Effector memory CD8-positive, alpha-beta T cell (primary cell): ENCODE measurements at regions not wholly inside any gene's neighbourhood (a gene's known extent, or its start where the extent isn't known, plus 50 kb on each side); places are given as distances from the start of the nearest gene placed in this dataset.
"Not testable (repeated sequence)": the region's sequence is repeated elsewhere in the genome, so short reads cannot be mapped to it uniquely, and the experiment has no call there.

ENCODE experiments used
- ATAC-seq: fragments of 150-1000 bp; cut with Tn5 transposase; replicated peaks from 2 replicates; pipeline ENCODE4 v1.10.0; 2021; ENCODE audit warnings: mild to moderate bottlenecking, moderate library complexity
- DNase-seq, 3 experiments: peaks; one replicate each; pipeline ENCODE4 v3.0.0; 2021
- H3K27ac Mint-ChIP-seq, 2 donors: one replicate each; pipeline ENCODE4 v1.8.0; 2022; ENCODE audit warnings: mild to moderate bottlenecking in 2 of 2, mixed read lengths in 2 of 2, moderate library complexity in 2 of 2
- H3K27me3 Mint-ChIP-seq, 2 donors: one replicate each; pipeline ENCODE4 v1.8.0; 2022; ENCODE audit warnings: mixed read lengths in 2 of 2
- H3K36me3 Mint-ChIP-seq: one replicate; pipeline ENCODE4 v1.8.0; 2022; ENCODE audit warnings: mild to moderate bottlenecking, moderate library complexity, mixed read lengths; ENCODE audit not compliant: insufficient read depth
- H3K4me1 Mint-ChIP-seq, 2 donors: one replicate each; pipeline ENCODE4 v1.8.0; 2022; ENCODE audit warnings: low read depth in 2 of 2, mixed read lengths in 2 of 2
- H3K4me3 Mint-ChIP-seq, 2 donors: one replicate each; pipeline ENCODE4 v1.8.0; 2022; ENCODE audit warnings: mild to moderate bottlenecking in 2 of 2, mixed read lengths in 2 of 2, moderate library complexity in 2 of 2
- H3K9me3 Mint-ChIP-seq, 2 donors: one replicate each; pipeline ENCODE4 v1.8.0; 2022; ENCODE audit warnings: mixed read lengths in 2 of 2

DNA sequence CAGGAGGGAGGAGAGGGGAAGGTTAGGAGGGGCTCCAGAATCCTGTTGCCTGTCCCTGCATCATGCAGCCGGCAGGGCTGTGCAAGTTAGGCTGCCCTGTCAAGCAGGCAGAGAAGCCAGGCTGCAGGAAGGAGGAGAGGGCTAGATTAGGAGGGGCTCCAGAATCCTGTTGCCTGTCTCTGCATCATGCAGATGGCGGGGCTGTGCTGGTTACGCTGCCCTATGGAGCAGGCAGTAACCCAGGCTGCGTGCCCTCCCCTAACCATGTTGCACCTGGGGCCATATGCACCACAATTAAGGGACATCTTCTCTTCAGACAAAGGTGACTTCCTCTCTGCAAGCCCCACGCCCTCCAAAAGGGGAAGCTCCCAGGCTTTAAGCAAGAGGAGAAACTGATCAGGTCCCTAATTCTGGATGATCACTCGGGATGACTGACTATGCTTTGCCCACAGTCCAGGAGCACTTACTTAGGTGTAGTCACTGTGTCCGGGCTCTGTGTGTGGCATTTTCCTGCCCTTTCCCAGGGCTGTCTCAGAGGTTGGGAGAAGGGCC is 457.4 kb downstream of the SETD4 start:
- Mint-ChIP-seq H3K36me3 (no peaks in the 10 kb centered on the region), H3K27me3 (peaks cover 30 to 61% of the 10 kb centered on the region in 2 donors), H3K9me3 (no peaks in the 10 kb centered on the region), H3K4me3 (no peak overlapping the region), H3K27ac (no peak overlapping the region), H3K4me1 (no peaks in the 10 kb centered on the region)
- no peak for DNase-seq
- no peak for ATAC-seq

DNA sequence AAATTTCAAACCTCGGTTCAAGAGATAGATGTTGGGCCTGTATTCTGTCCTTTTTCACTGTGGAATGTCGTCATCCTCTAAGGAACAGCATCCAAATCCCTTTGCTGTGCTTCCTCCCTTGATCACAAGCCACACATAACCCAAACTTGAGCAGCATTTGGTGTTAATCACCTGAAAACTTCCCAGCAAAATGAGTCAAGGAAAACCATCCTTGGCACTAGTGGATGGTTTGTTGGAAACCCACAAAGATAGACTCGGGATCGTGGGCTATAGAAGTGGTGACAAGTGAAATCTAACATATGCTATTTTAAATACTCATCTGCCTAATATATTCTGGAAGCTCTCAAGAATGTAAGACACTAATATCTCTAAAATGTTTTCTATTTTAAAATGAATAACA is 459.1 kb downstream of the SETD4 start:
- no peaks in the 10 kb centered on the region for H3K36me3 Mint-ChIP-seq
- H3K4me1 Mint-ChIP-seq = no peaks in the 10 kb centered on the region
- H3K4me3 Mint-ChIP-seq = no peak overlapping the region
- no peak for DNase-seq
- ATAC-seq = no peak
- no peaks in the 10 kb centered on the region for H3K9me3 Mint-ChIP-seq
- no peak overlapping the region for H3K27ac Mint-ChIP-seq
- peaks cover 43 to 66% of the 10 kb centered on the region in 2 donors for H3K27me3 Mint-ChIP-seq

DNA sequence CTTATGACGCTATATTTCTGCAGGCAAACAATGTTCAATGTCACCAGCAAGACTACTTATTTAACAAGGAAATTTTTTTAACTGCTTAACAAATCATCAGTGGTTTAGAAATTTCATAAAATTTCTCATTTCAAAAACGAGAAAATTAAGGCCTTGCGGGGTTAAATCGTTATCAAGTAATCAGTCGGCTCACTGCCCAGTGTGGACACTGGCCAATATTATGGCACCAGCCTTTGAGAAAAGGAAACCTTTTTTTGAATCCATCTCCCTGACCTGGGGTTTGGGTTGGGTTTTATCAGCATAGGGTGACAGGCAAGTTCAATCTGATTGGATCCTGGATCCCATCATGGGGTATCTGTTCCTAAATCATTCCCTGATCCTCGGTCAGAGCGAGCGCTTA is 461.2 kb downstream of the SETD4 start:
- DNase-seq (no peak), ATAC-seq (no peak)
- H3K36me3 Mint-ChIP-seq = no peaks in the 10 kb centered on the region
- peaks cover 48 to 62% of the 10 kb centered on the region in 2 donors for H3K27me3 Mint-ChIP-seq
- H3K4me1 Mint-ChIP-seq = no peaks in the 10 kb centered on the region
- H3K9me3 Mint-ChIP-seq = no peaks in the 10 kb centered on the region
- no peak overlapping the region for H3K27ac Mint-ChIP-seq
- no peak overlapping the region for H3K4me3 Mint-ChIP-seq

DNA sequence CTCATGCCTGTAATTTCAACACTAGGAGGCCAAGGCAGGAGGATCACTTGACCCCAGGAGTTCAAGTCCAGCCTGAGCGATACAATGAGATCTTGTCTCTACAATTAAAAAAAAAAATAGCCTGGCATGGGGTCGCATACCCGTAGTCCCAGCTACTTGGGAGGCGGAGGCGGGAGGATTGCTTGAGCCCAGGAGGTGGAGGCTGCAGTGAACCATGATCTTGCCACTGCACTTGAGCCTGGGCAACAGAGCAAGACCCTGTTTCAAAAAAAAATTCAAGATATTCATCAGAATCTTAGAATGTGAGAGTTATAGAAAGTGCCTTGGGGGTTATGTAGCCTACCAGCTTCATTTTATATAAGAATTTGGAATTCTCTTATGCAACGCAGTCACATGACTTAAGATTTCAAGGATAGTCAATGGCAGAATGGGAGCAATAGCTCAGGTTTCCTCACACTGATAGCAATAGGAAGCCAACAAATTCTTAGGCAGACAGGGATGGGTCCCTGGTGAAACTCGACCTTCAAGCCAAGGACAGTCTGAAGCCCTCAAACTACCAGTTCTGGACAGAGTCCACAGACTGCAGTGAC is 462.5 kb downstream of the SETD4 start:
- H3K27me3 Mint-ChIP-seq = peaks cover 50 to 52% of the 10 kb centered on the region in 2 donors
- H3K9me3 Mint-ChIP-seq = no peaks in the 10 kb centered on the region
- DNase-seq (no peak), ATAC-seq (no peak)
- H3K4me3 Mint-ChIP-seq = no peak overlapping the region
- H3K27ac Mint-ChIP-seq = no peak overlapping the region
- H3K4me1 Mint-ChIP-seq = no peaks in the 10 kb centered on the region
- H3K36me3 Mint-ChIP-seq = no peaks in the 10 kb centered on the region

DNA sequence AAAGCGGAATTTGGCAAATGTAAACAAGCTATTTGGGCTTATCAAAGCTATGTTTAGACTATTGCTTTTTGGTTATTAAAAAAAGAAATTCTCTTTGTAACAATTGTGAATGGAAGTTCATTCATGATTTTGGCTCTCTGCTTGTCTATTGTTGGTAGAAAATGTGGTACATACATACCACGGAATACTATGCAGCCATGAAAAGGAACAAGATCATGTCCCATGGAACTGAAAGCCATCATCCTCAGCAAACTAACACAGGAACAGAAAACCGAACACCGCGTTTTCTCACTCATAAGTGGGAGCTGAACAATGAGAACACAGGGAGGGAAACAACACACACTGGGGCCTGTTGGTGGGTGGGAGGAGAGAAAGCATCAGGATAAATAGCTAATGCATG is 465.4 kb downstream of the SETD4 start:
- Mint-ChIP-seq H3K27me3 (peaks cover 46 to 49% of the 10 kb centered on the region in 2 donors), H3K4me3 (no peak overlapping the region)
- ATAC-seq = no peak

DNA sequence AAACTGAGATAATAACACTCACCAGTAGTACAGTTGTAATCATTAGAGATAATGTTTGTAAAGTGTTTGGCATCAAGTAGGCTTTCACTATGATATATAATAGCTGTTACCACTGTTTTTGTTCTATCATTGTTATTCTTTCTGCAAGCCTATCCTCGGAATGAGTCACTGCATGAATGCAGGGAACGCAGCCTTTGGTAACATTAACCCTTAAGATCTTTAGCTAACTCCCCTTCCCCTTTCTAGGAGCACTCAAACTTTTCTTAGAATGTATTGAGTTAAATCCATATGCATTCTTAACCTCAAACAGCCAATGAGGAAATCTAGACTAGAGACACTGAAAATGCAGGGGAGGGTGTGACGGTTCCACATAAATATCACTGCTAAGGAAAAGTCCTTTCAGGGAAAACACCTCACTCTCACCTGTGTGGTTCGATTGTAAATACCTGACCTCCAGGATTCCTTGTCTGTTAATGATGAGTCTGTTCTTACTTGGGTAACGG is 467.3 kb downstream of the SETD4 start:
- Mint-ChIP-seq H3K27me3 (peaks cover 45 to 55% of the 10 kb centered on the region in 2 donors), H3K27ac (no peak overlapping the region), H3K4me1 (no peaks in the 10 kb centered on the region), H3K9me3 (no peaks in the 10 kb centered on the region), H3K36me3 (no peaks in the 10 kb centered on the region), H3K4me3 (no peak overlapping the region)
- no peak for DNase-seq
- ATAC-seq = no peak

More for the DNA sequence above, 465.4 kb downstream of the SETD4 start:
- H3K4me1 Mint-ChIP-seq = no peaks in the 10 kb centered on the region
- H3K9me3 Mint-ChIP-seq = no peaks in the 10 kb centered on the region
- no peak for DNase-seq
- H3K36me3 Mint-ChIP-seq = no peaks in the 10 kb centered on the region
- no peak overlapping the region for H3K27ac Mint-ChIP-seq

DNA sequence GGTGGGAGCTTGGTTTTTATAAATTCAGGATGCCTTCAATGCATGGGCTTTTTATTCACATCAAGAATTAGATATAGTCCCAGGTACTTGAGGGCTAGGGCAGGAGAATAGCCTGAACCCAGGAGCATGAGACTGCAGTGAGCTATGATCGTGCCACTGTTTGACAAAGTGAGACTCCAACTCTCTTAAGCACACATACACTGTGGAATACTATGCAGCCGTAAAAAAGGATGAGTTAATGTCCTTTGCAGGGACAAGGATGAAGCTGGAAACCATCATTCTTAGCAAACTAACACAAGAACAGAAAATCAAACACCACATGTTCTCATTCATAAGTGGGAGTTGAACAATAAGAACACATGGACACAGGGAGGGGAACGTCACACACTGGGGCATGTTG is 470.0 kb downstream of the SETD4 start:
- not testable (repeated sequence) for H3K9me3 Mint-ChIP-seq

DNA sequence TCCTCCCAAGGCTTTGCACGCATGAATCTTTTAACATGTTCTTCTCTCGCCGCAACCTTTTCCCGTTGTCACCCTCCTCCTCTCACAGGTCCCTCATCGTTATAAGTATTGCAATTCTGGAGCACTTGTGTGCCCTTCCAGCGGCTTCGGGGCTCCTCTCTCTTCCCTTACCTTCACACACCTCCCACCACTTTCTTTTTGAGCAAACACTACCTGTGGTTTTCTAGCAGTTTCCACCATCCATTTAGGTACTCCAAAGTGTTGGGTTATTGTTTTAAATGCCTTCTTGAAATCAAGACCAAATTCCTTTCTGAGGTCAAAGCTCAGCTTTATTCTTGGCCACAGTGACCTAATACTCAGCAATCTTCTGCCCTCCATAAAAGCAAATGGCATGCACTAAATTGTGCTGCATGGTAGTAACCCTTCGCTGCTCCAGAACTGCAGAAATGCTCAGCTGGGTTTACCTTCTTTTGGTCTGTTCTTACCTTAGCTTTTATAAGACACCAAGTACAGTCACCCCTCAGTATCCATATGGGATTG is 472.4 kb downstream of the SETD4 start:
- Mint-ChIP-seq H3K9me3 (no peaks in the 10 kb centered on the region), H3K4me1 (no peaks in the 10 kb centered on the region), H3K36me3 (no peaks in the 10 kb centered on the region), H3K4me3 (no peak overlapping the region), H3K27ac (no peak overlapping the region), H3K27me3 (peaks cover 29 to 43% of the 10 kb centered on the region in 2 donors)
- DNase-seq (no peak), ATAC-seq (no peak)

More for the DNA sequence above, 470.0 kb downstream of the SETD4 start:
- not testable (repeated sequence) for H3K4me3 Mint-ChIP-seq, H3K27ac Mint-ChIP-seq, DNase-seq, H3K36me3 Mint-ChIP-seq, ATAC-seq, H3K4me1 Mint-ChIP-seq
- H3K27me3 Mint-ChIP-seq = peaks cover 39 to 56% of the 10 kb centered on the region in 2 donors

DNA sequence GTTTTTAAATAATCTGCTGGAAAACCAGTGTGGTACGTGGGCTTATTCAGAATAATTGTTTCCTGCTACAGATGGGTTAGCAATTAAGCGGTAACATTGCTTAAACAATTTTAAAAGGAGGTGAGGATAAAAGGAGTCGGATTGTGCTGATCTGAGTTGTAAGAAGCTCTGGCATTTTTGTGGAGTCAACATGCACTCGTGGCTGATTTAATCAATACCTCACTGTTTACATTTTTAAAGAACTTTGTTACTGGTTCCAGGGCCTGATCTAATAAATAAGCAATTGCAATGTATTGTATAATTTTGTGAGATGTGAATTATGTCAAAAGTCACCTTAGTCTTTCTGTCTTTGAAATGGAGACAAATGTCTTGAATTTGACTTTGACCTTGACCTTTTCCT is 474.0 kb downstream of the SETD4 start:
- Mint-ChIP-seq H3K9me3 (no peaks in the 10 kb centered on the region), H3K4me3 (no peak overlapping the region), H3K36me3 (no peaks in the 10 kb centered on the region), H3K4me1 (no peaks in the 10 kb centered on the region), H3K27me3 (peaks cover 29 to 48% of the 10 kb centered on the region in 2 donors), H3K27ac (no peak overlapping the region)
- DNase-seq (no peak), ATAC-seq (no peak)

DNA sequence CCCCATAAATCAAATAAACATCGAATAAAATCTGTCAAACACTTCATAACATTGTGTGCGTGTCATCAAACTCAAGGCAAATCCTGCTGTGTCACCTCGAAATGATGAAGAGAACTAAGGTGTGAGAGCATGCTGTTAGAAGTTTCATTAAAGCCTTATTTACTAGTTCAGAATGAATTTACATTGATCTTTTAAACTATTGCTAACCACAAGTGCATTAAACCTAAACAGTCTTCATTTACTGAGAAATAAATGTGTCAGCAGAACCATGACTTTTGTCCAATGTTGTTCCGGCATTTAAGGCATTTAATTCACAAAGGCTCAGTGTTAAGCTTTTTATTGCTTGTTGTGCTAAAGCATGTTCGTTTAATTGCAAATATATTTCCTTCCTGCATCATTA is 474.4 kb downstream of the SETD4 start:
- no peaks in the 10 kb centered on the region for H3K36me3 Mint-ChIP-seq
- H3K27me3 Mint-ChIP-seq = peaks cover 32 to 48% of the 10 kb centered on the region in 2 donors
- H3K27ac Mint-ChIP-seq = no peak overlapping the region
- H3K4me3 Mint-ChIP-seq = no peak overlapping the region
- H3K4me1 Mint-ChIP-seq = no peaks in the 10 kb centered on the region
- no peaks in the 10 kb centered on the region for H3K9me3 Mint-ChIP-seq
- no peak for ATAC-seq
- no peak for DNase-seq

DNA sequence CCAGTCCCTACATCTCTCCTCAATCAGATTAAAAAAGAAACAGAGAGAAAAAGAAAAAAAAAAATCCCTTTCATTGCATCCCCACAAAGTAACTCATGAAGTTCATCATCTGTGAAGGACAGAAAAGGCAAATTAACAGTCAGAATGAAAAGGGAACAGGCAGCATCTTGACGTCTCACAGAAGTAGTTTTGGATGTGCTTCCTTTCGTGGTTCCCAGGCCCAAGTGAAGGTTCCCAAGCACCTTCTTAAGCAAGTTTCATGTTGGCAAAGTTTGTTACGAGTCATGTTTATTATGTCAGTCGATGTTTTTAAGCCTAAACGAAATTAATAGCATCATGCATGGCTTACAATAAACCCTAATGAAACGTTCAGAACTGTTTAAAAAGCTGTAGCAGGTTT is 475.2 kb downstream of the SETD4 start:
- DNase-seq = no peak
- no peaks in the 10 kb centered on the region for H3K36me3 Mint-ChIP-seq
- H3K4me3 Mint-ChIP-seq = no peak overlapping the region
- no peaks in the 10 kb centered on the region for H3K4me1 Mint-ChIP-seq
- H3K27ac Mint-ChIP-seq = no peak overlapping the region
- peaks cover 35 to 47% of the 10 kb centered on the region in 2 donors for H3K27me3 Mint-ChIP-seq
- no peaks in the 10 kb centered on the region for H3K9me3 Mint-ChIP-seq
- no peak for ATAC-seq

DNA sequence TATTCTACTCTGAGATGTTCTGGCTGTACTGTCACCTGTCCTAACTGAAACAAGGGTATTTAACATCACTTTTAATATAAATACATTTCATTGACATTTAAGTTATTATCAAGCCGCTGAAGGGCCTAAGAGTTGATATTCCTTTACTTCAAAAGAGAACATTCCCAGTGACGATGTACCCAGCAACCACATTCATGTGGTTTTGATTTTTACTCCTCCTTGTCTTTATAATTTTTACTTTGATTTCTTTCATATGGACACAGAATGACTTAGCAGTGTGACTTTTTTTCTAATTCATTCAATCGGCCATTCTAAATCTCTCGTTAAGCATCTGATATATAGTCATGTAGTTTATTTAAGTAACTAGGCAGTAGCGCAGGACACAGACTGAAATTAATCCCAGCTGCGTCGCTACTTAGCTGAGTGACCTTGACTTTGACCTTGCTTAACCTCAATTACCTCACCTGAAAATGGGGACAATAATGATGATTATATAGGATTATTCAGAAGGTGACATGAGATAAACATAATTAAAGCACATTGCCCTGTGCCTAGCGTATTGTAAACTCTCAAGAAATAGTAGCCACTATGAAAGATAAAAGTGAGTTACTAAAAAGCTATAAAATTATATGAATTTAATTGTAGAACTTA is 476.6 kb downstream of the SETD4 start:
- no peaks in the 10 kb centered on the region for H3K4me1 Mint-ChIP-seq
- peaks cover 0 to under 1% of the 10 kb centered on the region in 2 donors for H3K9me3 Mint-ChIP-seq
- ATAC-seq (no peak), DNase-seq (no peak)
- no peak overlapping the region for H3K4me3 Mint-ChIP-seq
- H3K27ac Mint-ChIP-seq = no peak overlapping the region
- H3K36me3 Mint-ChIP-seq = no peaks in the 10 kb centered on the region
- peaks cover 46 to 49% of the 10 kb centered on the region in 2 donors for H3K27me3 Mint-ChIP-seq

DNA sequence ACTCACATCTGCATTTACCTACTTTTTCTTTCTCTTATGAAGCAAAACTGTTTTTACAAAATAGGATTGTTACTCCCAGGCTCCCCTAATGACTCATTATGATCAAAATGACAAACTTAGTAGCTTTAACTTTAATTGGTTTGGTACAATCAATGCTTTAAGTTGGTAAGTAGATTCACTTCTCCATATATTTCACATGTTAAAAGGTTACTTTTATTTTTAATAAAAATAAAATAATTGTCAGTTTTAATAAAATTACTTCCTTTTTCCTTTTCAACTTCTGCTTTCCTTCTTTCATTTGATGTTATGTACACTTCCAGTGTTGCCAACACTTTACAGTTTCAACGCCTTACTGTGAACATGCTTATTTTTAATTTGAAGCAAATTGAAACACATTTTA is 477.6 kb downstream of the SETD4 start:
- ATAC-seq (no peak), DNase-seq (no peak)
- no peak overlapping the region for H3K27ac Mint-ChIP-seq
- H3K9me3 Mint-ChIP-seq = peaks cover 0 to 1% of the 10 kb centered on the region in 2 donors
- no peaks in the 10 kb centered on the region for H3K36me3 Mint-ChIP-seq
- H3K27me3 Mint-ChIP-seq = peaks cover 44 to 50% of the 10 kb centered on the region in 2 donors
- H3K4me3 Mint-ChIP-seq = no peak overlapping the region
- H3K4me1 Mint-ChIP-seq = no peaks in the 10 kb centered on the region

DNA sequence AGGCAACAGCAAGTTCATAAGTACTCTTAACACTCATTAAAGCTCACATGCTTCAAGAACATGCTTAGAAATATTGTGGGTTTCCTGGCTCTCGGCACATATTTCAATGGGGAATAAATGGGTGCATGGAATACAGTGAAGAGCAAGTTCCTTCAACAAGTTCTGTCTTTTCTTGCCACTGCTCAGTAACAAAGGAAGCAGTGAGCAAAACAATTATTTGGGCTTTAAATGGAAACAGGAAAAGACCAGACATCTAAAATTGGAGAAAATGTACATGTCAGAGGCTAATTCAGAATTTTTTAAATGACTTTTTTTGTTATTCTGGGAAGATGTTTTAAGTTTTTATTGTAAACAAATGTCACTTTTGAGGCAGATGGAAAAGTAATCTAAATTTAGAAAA is 478.7 kb downstream of the SETD4 start:
- DNase-seq (no peak), ATAC-seq (no peak)
- Mint-ChIP-seq H3K4me3 (no peak overlapping the region), H3K9me3 (peaks cover 0 to 1% of the 10 kb centered on the region in 2 donors), H3K27me3 (peaks cover 36 to 43% of the 10 kb centered on the region in 2 donors), H3K4me1 (no peaks in the 10 kb centered on the region), H3K27ac (no peak overlapping the region), H3K36me3 (no peaks in the 10 kb centered on the region)
